Ishikawa (cell line): ENCODE measurements at regions not wholly inside any gene's neighbourhood (a gene's known extent, or its start where the extent isn't known, plus 50 kb on each side); places are given as distances from the start of the nearest gene placed in this dataset.

ENCODE experiments used
- EP300 ChIP-seq: IDR thresholded peaks from 2 replicates; pipeline ENCODE4 v1.6.1; 2012; ENCODE audit warnings: borderline replicate concordance
- FOXM1 ChIP-seq: IDR thresholded peaks from 2 replicates; pipeline ENCODE4 v1.6.1; 2012; ENCODE audit warnings: low read depth, borderline replicate concordance
- MAX ChIP-seq: IDR thresholded peaks from 2 replicates; pipeline ENCODE4 v1.6.1; 2012
- NFIC ChIP-seq: IDR thresholded peaks from 2 replicates; pipeline ENCODE4 v1.6.1; 2012
- RAD21 ChIP-seq: IDR thresholded peaks from 2 replicates; pipeline ENCODE4 v1.6.1; 2012; ENCODE audit warnings: low read depth
- TAF1 ChIP-seq: IDR thresholded peaks from 2 replicates; pipeline ENCODE4 v1.6.1; 2012; ENCODE audit warnings: low read depth, mild to moderate bottlenecking
- TCF12 ChIP-seq: IDR thresholded peaks from 2 replicates; pipeline ENCODE4 v1.6.1; 2012; ENCODE audit warnings: low read depth
- TEAD4 ChIP-seq: IDR thresholded peaks from 2 replicates; pipeline ENCODE4 v1.6.1; 2012
- USF1 ChIP-seq: IDR thresholded peaks from 2 replicates; pipeline ENCODE4 v1.6.1; 2012
- YY1 ChIP-seq: IDR thresholded peaks from 2 replicates; pipeline ENCODE4 v1.6.1; 2012; ENCODE audit warnings: low read depth
- ZBTB7A ChIP-seq: IDR thresholded peaks from 2 replicates; pipeline ENCODE4 v1.6.1; 2012; ENCODE audit warnings: low read depth
- TF ChIP-seq, protein P1 (sequence below): IDR thresholded peaks from 2 replicates; pipeline ENCODE4 v1.6.1; 2012; ENCODE audit warnings: low read depth, mild to moderate bottlenecking

GRCh38 chr3:21909096-21909495 is 158.1 kb upstream of the ZNF385D start:
- no peak for TF ChIP-seq TCF12
- no peak for TF ChIP-seq MAX
- TF ChIP-seq, protein P1, sequence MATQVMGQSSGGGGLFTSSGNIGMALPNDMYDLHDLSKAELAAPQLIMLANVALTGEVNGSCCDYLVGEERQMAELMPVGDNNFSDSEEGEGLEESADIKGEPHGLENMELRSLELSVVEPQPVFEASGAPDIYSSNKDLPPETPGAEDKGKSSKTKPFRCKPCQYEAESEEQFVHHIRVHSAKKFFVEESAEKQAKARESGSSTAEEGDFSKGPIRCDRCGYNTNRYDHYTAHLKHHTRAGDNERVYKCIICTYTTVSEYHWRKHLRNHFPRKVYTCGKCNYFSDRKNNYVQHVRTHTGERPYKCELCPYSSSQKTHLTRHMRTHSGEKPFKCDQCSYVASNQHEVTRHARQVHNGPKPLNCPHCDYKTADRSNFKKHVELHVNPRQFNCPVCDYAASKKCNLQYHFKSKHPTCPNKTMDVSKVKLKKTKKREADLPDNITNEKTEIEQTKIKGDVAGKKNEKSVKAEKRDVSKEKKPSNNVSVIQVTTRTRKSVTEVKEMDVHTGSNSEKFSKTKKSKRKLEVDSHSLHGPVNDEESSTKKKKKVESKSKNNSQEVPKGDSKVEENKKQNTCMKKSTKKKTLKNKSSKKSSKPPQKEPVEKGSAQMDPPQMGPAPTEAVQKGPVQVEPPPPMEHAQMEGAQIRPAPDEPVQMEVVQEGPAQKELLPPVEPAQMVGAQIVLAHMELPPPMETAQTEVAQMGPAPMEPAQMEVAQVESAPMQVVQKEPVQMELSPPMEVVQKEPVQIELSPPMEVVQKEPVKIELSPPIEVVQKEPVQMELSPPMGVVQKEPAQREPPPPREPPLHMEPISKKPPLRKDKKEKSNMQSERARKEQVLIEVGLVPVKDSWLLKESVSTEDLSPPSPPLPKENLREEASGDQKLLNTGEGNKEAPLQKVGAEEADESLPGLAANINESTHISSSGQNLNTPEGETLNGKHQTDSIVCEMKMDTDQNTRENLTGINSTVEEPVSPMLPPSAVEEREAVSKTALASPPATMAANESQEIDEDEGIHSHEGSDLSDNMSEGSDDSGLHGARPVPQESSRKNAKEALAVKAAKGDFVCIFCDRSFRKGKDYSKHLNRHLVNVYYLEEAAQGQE: no peak
- TF ChIP-seq ZBTB7A: no peak
- TF ChIP-seq YY1: no peak
- TF ChIP-seq USF1: no peak
- TF ChIP-seq TEAD4: no peak
- TF ChIP-seq EP300: no peak
- TF ChIP-seq FOXM1: no peak
- TF ChIP-seq NFIC: no peak
- TF ChIP-seq RAD21: no peak
- no peak for TF ChIP-seq TAF1
